Spleen (tissue), 11 donors: ENCODE measurements at regions not wholly inside any gene's neighbourhood (a gene's known extent, or its start where the extent isn't known, plus 50 kb on each side); places are given as distances from the start of the nearest gene placed in this dataset.

Experiments
- DNase-seq: peaks from one replicate; pipeline ENCODE4 v3.0.0-alpha.2; 2020
- H3K27ac ChIP-seq, 8 donors: fragments of 200-600 bp; sonication (generic) in 7 of 8; 1 replicate in 4 of 8; 2 replicates in 4 of 8; pipeline versions ENCODE4 v1.5.0 to v1.8.0; 2016 to 2021; ENCODE audit warnings: inconsistent platforms in 4 of 8, mild to moderate bottlenecking in 4 of 8, moderate library complexity in 1 of 8
- H3K27me3 ChIP-seq, 7 donors: fragments of 200-600 bp; sonication (generic) in 6 of 7; replicated peaks in 1 of 7; 1 replicate in 4 of 7; 2 replicates in 3 of 7; pipeline versions ENCODE4 v1.5.0 to v1.8.0; 2016 to 2021; ENCODE audit warnings: inconsistent platforms in 3 of 7, mild to moderate bottlenecking in 1 of 7
- H3K36me3 ChIP-seq, 6 donors: fragments of 200-600 bp; sonication (generic) in 5 of 6; 1 replicate in 4 of 6; 2 replicates in 2 of 6; pipeline versions ENCODE4 v1.5.0 to v1.8.0; 2016 to 2021; ENCODE audit warnings: inconsistent platforms in 2 of 6
- H3K4me1 ChIP-seq, 6 donors: fragments of 200-600 bp; sonication (generic) in 5 of 6; 1 replicate in 3 of 6; 2 replicates in 3 of 6; pipeline versions ENCODE4 v1.5.0 to v1.8.0; 2016 to 2021; ENCODE audit warnings: inconsistent platforms in 3 of 6
- H3K4me3 ChIP-seq, 8 donors: fragments of 200-600 bp; sonication (generic) in 7 of 8; 1 replicate in 4 of 8; 2 replicates in 4 of 8; pipeline versions ENCODE4 v1.5.0 to v1.8.0; 2016 to 2021; ENCODE audit warnings: inconsistent platforms in 4 of 8, mild to moderate bottlenecking in 4 of 8, moderate library complexity in 2 of 8
- H3K9me3 ChIP-seq, 8 donors: fragments of 200-600 bp; sonication (generic) in 7 of 8; 1 replicate in 4 of 8; 2 replicates in 4 of 8; pipeline versions ENCODE4 v1.5.0 to v1.8.0; 2016 to 2021; ENCODE audit warnings: inconsistent platforms in 4 of 8
- CTCF ChIP-seq, 11 experiments: fragments of 200-600 bp in 7 of 11; fragments of 450-650 bp in 4 of 11; sonication (generic) in 4 of 11; IDR thresholded peaks in 8 of 11; conservative IDR thresholded peaks in 3 of 11; 1 replicate in 7 of 11; 2 replicates in 4 of 11; pipeline versions ENCODE4 v1.4.0 to v1.8.0; 2016 to 2021; ENCODE audit warnings: antibody characterized with exemption in 11 of 11, inconsistent platforms in 4 of 11, mild to moderate bottlenecking in 1 of 11
- POLR2A ChIP-seq, 3 donors: fragments of 450-650 bp; IDR thresholded peaks; one replicate each; pipeline ENCODE4 v1.5.1; 2017; ENCODE audit warnings: antibody characterized with exemption in 3 of 3, mild to moderate bottlenecking in 1 of 3
- POLR2AphosphoS5 ChIP-seq, 3 donors: sonication (generic); formaldehyde crosslinking; IDR thresholded peaks; one replicate each; pipeline ENCODE4 v1.5.1; 2017; ENCODE audit warnings: antibody characterized with exemption in 3 of 3
- WGBS, 5 donors: extraction: QIAGEN DNeasy Blood & Tissue Kit in 3 of 5; methylation state at CpG; one replicate each; pipeline versions ENCODE4 v1.1.5 to v1.1.7; 2013 to 2018; 5-methylcytosine and 5-hydroxymethylcytosine counted together
- intact Hi-C: fragments of 100-400 bp; cut with DNase I; formaldehyde crosslinking; loops from one replicate; pipeline ENCODE4 v1.15.0; 2023; ENCODE audit warnings: low total_unique reads
- donor health status: healthy with polysubstance abuse.
- donor health status: DM: no; HTN: no; CAD: no; lungs with moderate emphysema.
- donor health status: DM: no; HTN: no; CAD: no.
- donor health status: Bipolar disorder and iron deficiency.
- donor health status: healthy.
- donor health status: DM: no; HTN: no; CAD: no.
- donor health status: DM: yes; HTN: yes; CAD: no.

GRCh38 chrX:91108761-91109160 lies 325.9 kb upstream of the PABPC5 start:
- Histone ChIP-seq H3K27ac (no peak overlapping the region), H3K4me1 (no peaks in the 10 kb centered on the region), H3K27me3 (no peaks in the 10 kb centered on the region), H3K9me3 (peaks cover 0 to 10% (median 0%) of the 10 kb centered on the region in 8 donors), H3K36me3 (no peaks in the 10 kb centered on the region), H3K4me3 (no peak overlapping the region)
- DNase-seq = no peak
- TF ChIP-seq POLR2A (IDR thresholded peaks at IDR 0.05) (no peak), POLR2AphosphoS5 (IDR thresholded peaks at IDR 0.05) (no peak), CTCF (IDR thresholded peaks at IDR 0.05 in 8 of 11, conservative IDR thresholded peaks at IDR 0.05 in 3 of 11) (no peak)
- intact Hi-C loops = no loop called here
- 46 to 56% (median 48%) methylated on average over 2 of the region's 2 CpGs for WGBS, 5 donors

DNA sequence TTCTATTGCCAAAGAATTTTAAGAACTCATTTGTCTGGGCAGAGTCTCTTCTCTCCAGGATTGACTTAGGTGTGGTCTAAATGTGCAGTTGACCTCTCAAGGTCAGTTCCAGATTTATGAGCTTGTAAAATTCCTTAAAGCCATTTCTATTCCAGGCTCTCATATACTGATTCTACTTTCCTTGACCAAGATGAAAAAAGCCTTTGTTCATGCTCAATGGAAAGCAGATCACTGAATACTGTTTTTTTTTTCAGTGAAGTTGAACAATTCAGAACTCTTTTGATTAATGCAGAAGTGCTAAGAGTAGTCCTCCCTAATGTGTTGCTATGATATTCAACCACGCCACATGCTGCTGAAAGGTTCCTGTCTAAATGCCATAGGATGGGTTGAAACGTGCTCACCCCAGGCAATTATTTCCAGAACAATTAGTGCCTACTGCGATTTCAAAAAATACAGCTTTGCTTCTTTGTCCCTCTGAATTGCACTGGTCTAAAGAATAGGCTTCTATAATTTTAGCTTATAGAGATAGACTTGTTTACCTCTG lies 312.4 kb upstream of the PABPC5 start:
- Histone ChIP-seq H3K27ac (no peak overlapping the region), H3K4me1 (no peaks in the 10 kb centered on the region), H3K4me3 (no peak overlapping the region), H3K27me3 (no peaks in the 10 kb centered on the region), H3K36me3 (no peaks in the 10 kb centered on the region), H3K9me3 (no peaks in the 10 kb centered on the region)
- 58 to 72% (median 68%) methylated on average over 3 of the region's 3 CpGs for WGBS, 5 donors
- intact Hi-C loops = no loop called here
- DNase-seq = no peak
- TF ChIP-seq CTCF (IDR thresholded peaks at IDR 0.05 in 8 of 11, conservative IDR thresholded peaks at IDR 0.05 in 3 of 11) (no peak), POLR2A (IDR thresholded peaks at IDR 0.05) (no peak), POLR2AphosphoS5 (IDR thresholded peaks at IDR 0.05) (no peak)

DNA sequence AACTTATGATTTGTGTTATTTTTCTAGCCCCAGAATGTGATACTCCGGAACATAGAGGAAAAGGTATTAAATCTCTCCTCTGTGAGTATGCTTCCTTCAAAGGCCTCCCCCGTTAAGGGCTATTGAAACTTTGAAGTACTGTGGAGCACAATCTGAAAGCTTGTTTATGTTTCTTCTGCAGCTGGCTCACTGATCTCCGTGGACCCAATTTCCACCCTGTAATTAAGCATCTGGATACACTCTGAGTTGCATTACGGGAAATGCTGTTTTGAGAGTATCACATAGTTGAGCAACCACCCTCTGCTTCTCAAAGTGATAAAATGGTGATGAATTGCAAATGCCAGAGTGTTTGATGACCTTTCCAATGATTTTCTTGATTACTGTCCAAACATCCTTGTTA lies 296.8 kb upstream of the PABPC5 start:
- TF ChIP-seq POLR2A (IDR thresholded peaks at IDR 0.05) (no peak), POLR2AphosphoS5 (IDR thresholded peaks at IDR 0.05) (no peak), CTCF (IDR thresholded peaks at IDR 0.05 in 8 of 11, conservative IDR thresholded peaks at IDR 0.05 in 3 of 11) (no peak)
- H3K36me3 ChIP-seq = no peaks in the 10 kb centered on the region
- WGBS, 5 donors = 24 to 41% (median 30%) methylated on average over 4 of the region's 4 CpGs
- no peak overlapping the region for H3K4me3 ChIP-seq
- intact Hi-C loops = no loop called here
- H3K4me1 ChIP-seq = no peaks in the 10 kb centered on the region
- DNase-seq = no peak
- H3K9me3 ChIP-seq = peaks cover 0 to 8% (median 0%) of the 10 kb centered on the region in 8 donors
- no peak overlapping the region for H3K27ac ChIP-seq
- H3K27me3 ChIP-seq = no peaks in the 10 kb centered on the region
